Fibroblast of lung (primary cell): ENCODE measurements at regions not wholly inside any gene's neighbourhood (a gene's known extent, or its start where the extent isn't known, plus 50 kb on each side); places are given as distances from the start of the nearest gene placed in this dataset.

Experiments
- EZH2 ChIP-seq: IDR thresholded peaks from 2 replicates; pipeline ENCODE4 v1.5.1; 2012; ENCODE audit warnings: low read length, control low read depth, mild to moderate bottlenecking; ENCODE audit errors: missing control alignments
- TF ChIP-seq, protein P1 (sequence below), 2 donors: IDR thresholded peaks in 1 of 2; conservative IDR thresholded peaks in 1 of 2; 1 replicate in 1 of 2; 2 replicates in 1 of 2; pipeline ENCODE4 v1.5.1; 2011 to 2012; ENCODE audit warnings: low read length in 2 of 2, control low read depth in 1 of 2, inconsistent platforms in 1 of 2, low read depth in 1 of 2, mild to moderate bottlenecking in 1 of 2

DNA sequence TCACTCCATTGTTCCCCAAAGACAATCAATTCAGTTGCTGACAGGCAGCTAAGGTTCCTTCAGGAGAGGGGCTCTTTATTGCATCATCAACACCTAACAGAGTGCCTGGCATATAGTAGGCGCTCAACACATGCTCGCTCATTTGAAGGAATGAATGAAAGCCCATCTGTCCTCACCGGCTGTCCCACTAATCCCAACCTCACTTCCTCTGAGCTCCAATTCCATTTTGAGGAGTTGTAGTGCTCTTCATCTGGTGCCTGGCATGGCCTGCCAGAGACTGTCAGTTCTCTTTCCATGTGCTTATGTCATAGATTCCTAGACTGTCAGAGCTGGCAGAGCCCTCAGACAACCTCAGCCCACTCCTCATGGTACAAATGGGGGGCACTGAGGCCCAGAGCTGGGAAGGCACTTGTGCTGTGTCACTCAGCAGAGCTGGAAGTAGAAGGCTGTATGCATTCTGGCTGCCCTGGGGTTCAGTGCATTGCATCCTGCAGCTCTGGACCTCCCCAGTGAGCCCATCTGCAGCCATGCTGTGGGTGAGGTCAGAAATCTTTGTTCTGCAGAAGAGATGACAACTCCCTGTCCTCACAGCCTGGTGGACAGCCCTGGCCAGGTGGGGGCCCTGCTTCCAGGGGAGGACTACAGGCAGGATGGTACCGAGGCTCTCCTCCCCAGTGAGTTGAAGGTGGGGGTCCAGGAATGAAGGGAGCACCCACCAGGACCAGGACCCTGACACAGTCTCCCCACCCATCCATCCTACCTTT lies 134.9 kb upstream of the PJA1 start:
- TF ChIP-seq, protein P1, sequence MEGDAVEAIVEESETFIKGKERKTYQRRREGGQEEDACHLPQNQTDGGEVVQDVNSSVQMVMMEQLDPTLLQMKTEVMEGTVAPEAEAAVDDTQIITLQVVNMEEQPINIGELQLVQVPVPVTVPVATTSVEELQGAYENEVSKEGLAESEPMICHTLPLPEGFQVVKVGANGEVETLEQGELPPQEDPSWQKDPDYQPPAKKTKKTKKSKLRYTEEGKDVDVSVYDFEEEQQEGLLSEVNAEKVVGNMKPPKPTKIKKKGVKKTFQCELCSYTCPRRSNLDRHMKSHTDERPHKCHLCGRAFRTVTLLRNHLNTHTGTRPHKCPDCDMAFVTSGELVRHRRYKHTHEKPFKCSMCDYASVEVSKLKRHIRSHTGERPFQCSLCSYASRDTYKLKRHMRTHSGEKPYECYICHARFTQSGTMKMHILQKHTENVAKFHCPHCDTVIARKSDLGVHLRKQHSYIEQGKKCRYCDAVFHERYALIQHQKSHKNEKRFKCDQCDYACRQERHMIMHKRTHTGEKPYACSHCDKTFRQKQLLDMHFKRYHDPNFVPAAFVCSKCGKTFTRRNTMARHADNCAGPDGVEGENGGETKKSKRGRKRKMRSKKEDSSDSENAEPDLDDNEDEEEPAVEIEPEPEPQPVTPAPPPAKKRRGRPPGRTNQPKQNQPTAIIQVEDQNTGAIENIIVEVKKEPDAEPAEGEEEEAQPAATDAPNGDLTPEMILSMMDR (conservative IDR thresholded peaks at IDR 0.05 in 1 of 2, IDR thresholded peaks at IDR 0.05 in 1 of 2; ENCODE audit: low read depth in 1 of 2, low read length in 2 of 2) = no peak
- no peak for TF ChIP-seq EZH2
